ENCODE measurements at regions not wholly inside any gene's neighbourhood (a gene's known extent, or its start where the extent isn't known, plus 50 kb on each side); places are given as distances from the start of the nearest gene placed in this dataset.

- H3K9me3 ChIP-seq, result no peaks in the 10 kb centered on the region
- H3K27me3 ChIP-seq, result no peaks in the 10 kb centered on the region
- no peaks in the 10 kb centered on the region for H3K4me1 ChIP-seq
- ATAC-seq (no peak), DNase-seq (no peak)
- no peak overlapping the region for H3K27ac ChIP-seq
- no peak overlapping the region for H3K4me3 ChIP-seq
- H3K36me3 ChIP-seq, result no peaks in the 10 kb centered on the region
- TF ChIP-seq CTCF (IDR thresholded peaks at IDR 0.05), result no peak
- intact Hi-C loops (cut with DNase I), result no loop called here
These were observed 121.6 kb upstream of the GRM7 start for GRCh38 chr3:6739288-6739687.

DNA sequence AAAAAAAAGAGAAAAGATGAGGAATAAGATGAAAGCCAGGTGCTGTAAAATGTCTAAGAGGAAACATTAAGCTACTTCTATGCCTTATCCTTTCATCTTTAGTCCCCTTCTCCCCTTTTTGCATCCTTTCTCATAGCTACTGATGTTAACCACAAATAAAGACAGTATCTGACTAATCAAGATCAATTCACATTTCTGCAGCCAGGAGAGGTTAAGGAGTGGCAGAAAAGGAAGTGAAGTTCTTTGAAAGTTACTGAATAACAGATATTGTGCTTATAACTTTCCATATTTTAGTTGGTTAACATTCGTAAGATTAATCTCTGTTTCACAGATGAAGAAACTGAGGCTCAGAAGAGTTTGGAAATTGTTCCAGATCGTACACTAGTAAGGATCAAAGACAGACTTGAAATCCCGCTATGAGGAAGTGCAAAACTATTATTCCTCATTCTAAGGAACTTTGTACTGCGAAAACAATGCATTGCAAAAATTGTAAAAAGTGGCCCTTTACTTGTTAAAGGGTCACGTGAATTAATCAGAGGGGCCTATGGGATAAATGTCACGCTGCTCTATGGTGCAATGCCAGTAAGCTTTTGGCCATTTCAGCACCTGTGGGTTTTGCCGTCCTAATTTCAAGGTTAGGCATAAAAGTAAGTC lies 117.7 kb upstream of the GRM7 start:
- Histone ChIP-seq H3K27me3 (no peaks in the 10 kb centered on the region), H3K36me3 (no peaks in the 10 kb centered on the region), H3K4me3 (no peak overlapping the region), H3K27ac (no peak overlapping the region), H3K9me3 (no peaks in the 10 kb centered on the region), H3K4me1 (no peaks in the 10 kb centered on the region)
- ATAC-seq (no peak), DNase-seq (no peak)
- intact Hi-C loops (cut with DNase I), result no loop called here
- no peak for TF ChIP-seq CTCF (IDR thresholded peaks at IDR 0.05)

GRCh38 chr3:6746443-6746842 lies 114.5 kb upstream of the GRM7 start:
- Histone ChIP-seq H3K9me3 (no peaks in the 10 kb centered on the region), H3K4me1 (no peaks in the 10 kb centered on the region), H3K27ac (no peak overlapping the region), H3K27me3 (no peaks in the 10 kb centered on the region), H3K4me3 (no peak overlapping the region), H3K36me3 (no peaks in the 10 kb centered on the region)
- no peak for TF ChIP-seq CTCF (IDR thresholded peaks at IDR 0.05)
- intact Hi-C loops (cut with DNase I), result no loop called here
- no peak for DNase-seq
- ATAC-seq, result no peak

GRCh38 chr3:6747017-6747416 lies 113.9 kb upstream of the GRM7 start:
- intact Hi-C loops (cut with DNase I), result no loop called here
- H3K4me1 ChIP-seq, result no peaks in the 10 kb centered on the region
- no peak for ATAC-seq
- no peaks in the 10 kb centered on the region for H3K36me3 ChIP-seq
- H3K9me3 ChIP-seq, result no peaks in the 10 kb centered on the region
- TF ChIP-seq CTCF (IDR thresholded peaks at IDR 0.05), result no peak
- no peak overlapping the region for H3K4me3 ChIP-seq
- no peaks in the 10 kb centered on the region for H3K27me3 ChIP-seq
- H3K27ac ChIP-seq, result no peak overlapping the region
- no peak for DNase-seq

GRCh38 chr3:6750782-6751181 lies 110.1 kb upstream of the GRM7 start:
- H3K9me3 ChIP-seq, result peaks cover 0 to 9% of the 10 kb centered on the region in 2 donors
- ATAC-seq, result no peak
- no peak overlapping the region for H3K4me3 ChIP-seq
- H3K27me3 ChIP-seq, result no peaks in the 10 kb centered on the region
- H3K36me3 ChIP-seq, result no peaks in the 10 kb centered on the region
- H3K27ac ChIP-seq, result no peak overlapping the region
- DNase-seq, result no peak
- H3K4me1 ChIP-seq, result no peaks in the 10 kb centered on the region
- TF ChIP-seq CTCF (IDR thresholded peaks at IDR 0.05), result no peak
- intact Hi-C loops (cut with DNase I), result no loop called here
